22Rv1 (cell line): ENCODE measurements at regions not wholly inside any gene's neighbourhood (a gene's known extent, or its start where the extent isn't known, plus 50 kb on each side); places are given as distances from the start of the nearest gene placed in this dataset.

ENCODE experiments used
- H3K27ac ChIP-seq: fragments of 450-650 bp; 2 replicates; pipeline ENCODE4 v1.5.1; 2017
- CTCF ChIP-seq: fragments of 450-650 bp; IDR thresholded peaks from 2 replicates; pipeline ENCODE4 v1.5.1; 2017; ENCODE audit warnings: mild to moderate bottlenecking
- ZFX ChIP-seq: fragments of 450-650 bp; IDR thresholded peaks from 2 replicates; pipeline ENCODE4 v1.6.1; 2017; ENCODE audit warnings: antibody characterized with exemption, borderline replicate concordance

GRCh38 chr10:128540781-128541761 lies 414.8 kb upstream of the MKI67 start:
- H3K27ac ChIP-seq = no peak overlapping the region
- TF ChIP-seq ZFX (no peak), CTCF (no peak)

GRCh38 chr10:128541926-128542475 lies 415.8 kb upstream of the MKI67 start:
- H3K27ac ChIP-seq = no peak overlapping the region

GRCh38 chr10:128542659-128543058 lies 416.4 kb upstream of the MKI67 start:
- no peak overlapping the region for H3K27ac ChIP-seq
- TF ChIP-seq ZFX = no peak
- no peak for TF ChIP-seq CTCF

More at GRCh38 chr10:128541926-128542475, 415.8 kb upstream of the MKI67 start:
- TF ChIP-seq CTCF (no peak), ZFX (no peak)

- H3K27ac ChIP-seq = no peak overlapping the region
- TF ChIP-seq ZFX (no peak), CTCF (no peak)
Observed at GRCh38 chr10:128543151-128543550, 416.9 kb upstream of the MKI67 start.

- no peak overlapping the region for H3K27ac ChIP-seq
- TF ChIP-seq CTCF (no peak), ZFX (no peak)
Observed at GRCh38 chr10:128545216-128545615, 419.0 kb upstream of the MKI67 start.

GRCh38 chr10:128546651-128547165 lies 420.5 kb upstream of the MKI67 start:
- TF ChIP-seq CTCF = no peak
- no peak for TF ChIP-seq ZFX
- H3K27ac ChIP-seq = no peak overlapping the region
